HUES6 (cell line): ENCODE measurements at regions not wholly inside any gene's neighbourhood (a gene's known extent, or its start where the extent isn't known, plus 50 kb on each side); places are given as distances from the start of the nearest gene placed in this dataset.

Source experiments
- H3K27ac ChIP-seq: 2 replicates; pipeline ENCODE4 v1.7.0; 2013; ENCODE audit warnings: low read depth, mild to moderate bottlenecking, low read length, inconsistent platforms
- H3K27me3 ChIP-seq: 2 replicates; pipeline ENCODE4 v1.6.1; 2013; ENCODE audit warnings: low read length; ENCODE audit not compliant: control insufficient read depth, insufficient read depth
- H3K36me3 ChIP-seq: 2 replicates; pipeline ENCODE4 v1.6.1; 2013; ENCODE audit warnings: low read length; ENCODE audit not compliant: control insufficient read depth, insufficient read depth
- H3K4me1 ChIP-seq: 2 replicates; pipeline ENCODE4 v1.6.1; 2013; ENCODE audit warnings: low read length; ENCODE audit not compliant: control insufficient read depth, insufficient read depth
- H3K4me3 ChIP-seq: 2 replicates; pipeline ENCODE4 v1.5.1; 2013; ENCODE audit warnings: low read depth, low read length
- H3K9ac ChIP-seq: one replicate; pipeline ENCODE4 v1.6.1; 2013; ENCODE audit warnings: mild to moderate bottlenecking, low read length
- H3K9me3 ChIP-seq: 2 replicates; pipeline ENCODE4 v1.6.1; 2013; ENCODE audit warnings: low read depth, low read length; ENCODE audit not compliant: control insufficient read depth, insufficient read depth

GRCh38 chr10:29169021-29169420 lies 119.8 kb upstream of the LYZL1 start:
- peaks cover 70% of the 10 kb centered on the region for H3K9me3 ChIP-seq

GRCh38 chr10:29171717-29172116 lies 117.2 kb upstream of the LYZL1 start:
- Histone ChIP-seq H3K4me3 (no peak overlapping the region), H3K9me3 (peaks cover 52% of the 10 kb centered on the region), H3K36me3 (no peaks in the 10 kb centered on the region), H3K4me1 (no peaks in the 10 kb centered on the region), H3K9ac (no peak overlapping the region), H3K27me3 (no peaks in the 10 kb centered on the region), H3K27ac (no peak overlapping the region)

More at GRCh38 chr10:29169021-29169420, 119.8 kb upstream of the LYZL1 start:
- H3K9ac ChIP-seq: no peak overlapping the region
- no peak overlapping the region for H3K4me3 ChIP-seq
- H3K27ac ChIP-seq: no peak overlapping the region
- H3K36me3 ChIP-seq: no peaks in the 10 kb centered on the region
- H3K27me3 ChIP-seq: no peaks in the 10 kb centered on the region
- H3K4me1 ChIP-seq: no peaks in the 10 kb centered on the region

GRCh38 chr10:29174389-29174788 lies 114.5 kb upstream of the LYZL1 start:
- no peaks in the 10 kb centered on the region for H3K27me3 ChIP-seq
- H3K4me3 ChIP-seq: no peak overlapping the region
- no peaks in the 10 kb centered on the region for H3K4me1 ChIP-seq
- H3K9ac ChIP-seq: no peak overlapping the region
- no peak overlapping the region for H3K27ac ChIP-seq
- peaks cover 33% of the 10 kb centered on the region for H3K9me3 ChIP-seq
- no peaks in the 10 kb centered on the region for H3K36me3 ChIP-seq

- Histone ChIP-seq H3K36me3 (no peaks in the 10 kb centered on the region), H3K9me3 (peaks cover 17% of the 10 kb centered on the region), H3K9ac (no peak overlapping the region), H3K27me3 (no peaks in the 10 kb centered on the region), H3K4me3 (no peak overlapping the region), H3K4me1 (no peaks in the 10 kb centered on the region), H3K27ac (no peak overlapping the region)
Measured at GRCh38 chr10:29176845-29177832, 111.7 kb upstream of the LYZL1 start.

GRCh38 chr10:29181936-29182335 lies 106.9 kb upstream of the LYZL1 start:
- no peak overlapping the region for H3K27ac ChIP-seq
- H3K27me3 ChIP-seq: no peaks in the 10 kb centered on the region
- H3K9me3 ChIP-seq: no peaks in the 10 kb centered on the region
- no peaks in the 10 kb centered on the region for H3K36me3 ChIP-seq
- no peak overlapping the region for H3K4me3 ChIP-seq
- H3K4me1 ChIP-seq: peaks cover 6% of the 10 kb centered on the region
- H3K9ac ChIP-seq: no peak overlapping the region

- Histone ChIP-seq H3K27ac (no peak overlapping the region), H3K4me1 (peaks cover 6% of the 10 kb centered on the region), H3K4me3 (no peak overlapping the region), H3K27me3 (no peaks in the 10 kb centered on the region), H3K9me3 (no peaks in the 10 kb centered on the region), H3K36me3 (no peaks in the 10 kb centered on the region), H3K9ac (no peak overlapping the region)
Measured at GRCh38 chr10:29183301-29183945, 105.4 kb upstream of the LYZL1 start.

GRCh38 chr10:29184205-29185000 lies 104.5 kb upstream of the LYZL1 start:
- Histone ChIP-seq H3K4me3 (no peak overlapping the region), H3K27me3 (no peaks in the 10 kb centered on the region), H3K9me3 (no peaks in the 10 kb centered on the region), H3K4me1 (peaks cover 6% of the 10 kb centered on the region), H3K9ac (no peak overlapping the region), H3K27ac (no peak overlapping the region), H3K36me3 (no peaks in the 10 kb centered on the region)

GRCh38 chr10:29185050-29185449 lies 103.8 kb upstream of the LYZL1 start:
- H3K36me3 ChIP-seq: no peaks in the 10 kb centered on the region
- no peak overlapping the region for H3K4me3 ChIP-seq
- no peak overlapping the region for H3K9ac ChIP-seq
- H3K9me3 ChIP-seq: no peaks in the 10 kb centered on the region
- no peaks in the 10 kb centered on the region for H3K27me3 ChIP-seq
- H3K4me1 ChIP-seq: peaks cover 6% of the 10 kb centered on the region
- H3K27ac ChIP-seq: no peak overlapping the region

GRCh38 chr10:29186221-29186620 lies 102.6 kb upstream of the LYZL1 start:
- H3K4me3 ChIP-seq: no peak overlapping the region
- H3K27me3 ChIP-seq: no peaks in the 10 kb centered on the region
- no peak overlapping the region for H3K9ac ChIP-seq
- no peaks in the 10 kb centered on the region for H3K36me3 ChIP-seq
- peaks cover 6% of the 10 kb centered on the region for H3K4me1 ChIP-seq
- H3K9me3 ChIP-seq: no peaks in the 10 kb centered on the region
- no peak overlapping the region for H3K27ac ChIP-seq

GRCh38 chr10:29189256-29189655 lies 99.6 kb upstream of the LYZL1 start:
- Histone ChIP-seq H3K4me3 (no peak overlapping the region), H3K9me3 (no peaks in the 10 kb centered on the region), H3K4me1 (peaks cover 6% of the 10 kb centered on the region; the same call in 1 of the 2 replicates), H3K27me3 (no peaks in the 10 kb centered on the region), H3K27ac (no peak overlapping the region), H3K36me3 (no peaks in the 10 kb centered on the region), H3K9ac (no peak overlapping the region)
